Stimulated activated CD8-positive, alpha-beta memory T cell treated with anti-CD3 and anti-CD28 coated beads, Interleukin-4, amount 100 ng/mL, for 24 hours (primary cell): ENCODE measurements at regions not wholly inside any gene's neighbourhood (a gene's known extent, or its start where the extent isn't known, plus 50 kb on each side); places are given as distances from the start of the nearest gene placed in this dataset.

Experiments
- DNase-seq: peaks from one replicate; pipeline ENCODE4 v3.0.0-alpha.2; 2020; ENCODE audit warnings: low read depth

DNA sequence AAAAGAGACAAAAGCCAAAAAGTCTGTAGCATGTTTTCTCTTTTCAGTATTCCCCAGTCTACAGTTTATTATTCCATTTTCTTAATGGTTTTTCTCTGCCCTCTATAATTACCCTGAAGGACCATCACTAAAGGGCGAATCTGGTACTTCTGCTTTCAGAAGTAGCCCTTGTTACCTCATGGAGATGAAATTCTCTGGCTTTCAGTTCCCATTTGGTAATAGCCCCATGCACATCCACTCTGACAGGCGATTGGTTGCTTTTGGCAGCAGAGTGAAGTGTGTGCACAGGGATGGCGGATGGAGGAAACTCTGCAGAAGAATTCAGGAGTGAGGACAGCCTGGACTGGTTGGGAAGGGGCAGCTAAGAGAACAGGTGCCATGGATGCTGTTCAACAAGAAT is 66.3 kb upstream of the NABP1 start:
- no peak for DNase-seq

DNA sequence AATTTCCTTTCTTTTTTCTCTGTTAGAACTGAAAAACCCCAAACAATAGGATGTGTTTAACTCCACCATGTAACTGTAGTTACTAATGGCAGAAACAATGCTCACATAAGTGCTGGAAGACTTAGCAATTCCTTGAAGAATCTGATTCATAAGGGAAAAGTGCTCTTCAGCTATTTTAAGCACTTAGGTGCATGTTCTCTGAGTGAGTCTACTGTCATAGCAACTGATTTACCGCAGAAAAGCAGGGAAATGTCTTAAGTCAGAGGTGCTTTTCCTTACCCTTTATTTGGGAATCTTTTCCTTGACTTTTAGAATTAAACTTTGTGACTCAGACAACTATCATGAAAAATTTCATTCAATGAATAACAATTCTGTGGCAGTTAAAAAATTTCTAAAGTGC is 65.4 kb upstream of the NABP1 start:
- DNase-seq = no peak

DNA sequence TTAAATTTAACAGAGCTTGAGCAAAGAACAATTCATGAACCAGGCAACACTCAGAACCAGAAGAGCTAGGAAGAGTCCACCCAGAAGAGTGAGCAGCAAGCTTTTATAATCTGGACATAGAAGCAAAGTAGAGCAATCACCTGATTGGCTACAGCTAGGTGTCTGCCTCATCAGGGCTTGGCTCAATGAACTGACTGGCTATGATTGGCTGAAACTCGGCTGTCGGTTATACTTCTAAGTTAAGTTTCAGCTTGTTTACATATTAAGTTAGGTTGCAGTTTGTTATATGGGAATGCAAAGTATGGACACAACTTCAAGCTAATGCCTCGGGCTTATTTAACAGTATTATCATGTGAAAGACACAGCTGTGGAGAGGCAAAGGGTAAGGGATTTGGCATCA is 63.2 kb upstream of the NABP1 start:
- no peak for DNase-seq

DNA sequence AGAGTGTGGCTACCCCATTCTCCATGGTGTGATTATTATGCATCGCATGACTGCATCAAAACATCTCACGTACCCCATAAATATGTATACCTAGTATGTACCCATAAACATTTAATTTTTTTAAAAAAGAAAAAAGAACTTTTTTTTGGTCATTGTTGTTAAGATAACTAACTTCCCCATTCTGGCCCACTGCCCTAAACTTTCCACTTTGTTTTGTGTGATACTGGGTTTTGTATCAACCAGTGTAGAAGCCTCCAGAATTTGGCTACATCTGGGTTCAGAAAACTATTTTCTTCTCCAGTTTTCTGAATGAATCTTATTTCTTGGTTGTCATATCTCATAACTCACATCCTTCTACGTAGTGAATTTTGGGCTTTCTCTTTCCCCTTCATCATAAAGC is 62.3 kb upstream of the NABP1 start:
- DNase-seq = no peak

DNA sequence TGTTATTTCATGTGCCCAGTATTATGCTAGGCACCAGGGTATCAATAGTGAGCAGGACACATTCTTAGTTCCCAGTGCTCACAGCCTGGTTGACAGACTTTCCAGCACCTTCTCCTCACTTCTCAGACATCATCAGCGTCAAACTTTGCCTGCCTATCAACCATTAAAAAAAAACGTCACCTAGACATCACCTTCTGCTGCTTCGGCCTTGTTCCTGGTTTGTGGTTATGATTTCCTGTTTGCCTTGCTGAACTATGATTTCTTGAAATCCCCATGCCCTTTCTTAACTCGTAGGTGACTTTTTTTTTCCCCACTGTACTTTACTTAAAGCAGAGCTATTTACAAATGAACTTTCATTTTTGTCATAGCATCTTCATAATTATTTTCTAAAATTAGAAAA is 60.4 kb upstream of the NABP1 start:
- no peak for DNase-seq

DNA sequence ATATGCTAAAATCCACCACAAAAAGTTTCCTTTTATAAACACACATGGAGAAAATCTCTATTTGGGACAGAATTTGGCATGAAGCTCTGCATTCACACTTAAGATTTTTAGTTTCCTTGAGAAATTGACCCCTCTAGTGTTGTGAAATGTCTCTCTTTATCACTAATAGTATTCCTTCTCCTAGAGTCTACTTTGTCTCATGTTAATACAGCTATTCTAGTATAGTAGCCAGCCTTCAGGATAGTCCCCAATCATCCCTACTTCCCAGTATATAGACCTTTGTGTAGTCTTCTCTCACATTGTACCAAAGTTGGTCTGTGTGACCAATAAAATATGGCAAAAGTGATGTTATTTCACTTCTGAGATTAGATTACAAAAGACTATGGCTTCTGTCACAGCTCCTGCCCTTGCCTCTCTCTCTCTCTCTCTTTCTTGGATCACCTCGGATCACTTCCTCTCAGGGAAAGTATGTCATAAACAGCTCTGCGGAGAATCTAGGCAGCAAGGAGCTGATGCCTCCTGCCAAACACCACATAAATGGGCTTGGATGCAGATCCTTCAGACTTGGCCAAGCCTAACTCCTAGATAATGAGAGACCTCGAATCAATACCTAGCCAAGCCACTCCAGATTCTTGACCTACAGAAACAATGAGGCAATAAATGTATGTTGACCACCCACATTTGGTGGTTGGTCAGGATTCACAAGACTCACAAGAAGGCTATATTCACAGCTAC is 59.7 kb upstream of the NABP1 start:
- no peak for DNase-seq

DNA sequence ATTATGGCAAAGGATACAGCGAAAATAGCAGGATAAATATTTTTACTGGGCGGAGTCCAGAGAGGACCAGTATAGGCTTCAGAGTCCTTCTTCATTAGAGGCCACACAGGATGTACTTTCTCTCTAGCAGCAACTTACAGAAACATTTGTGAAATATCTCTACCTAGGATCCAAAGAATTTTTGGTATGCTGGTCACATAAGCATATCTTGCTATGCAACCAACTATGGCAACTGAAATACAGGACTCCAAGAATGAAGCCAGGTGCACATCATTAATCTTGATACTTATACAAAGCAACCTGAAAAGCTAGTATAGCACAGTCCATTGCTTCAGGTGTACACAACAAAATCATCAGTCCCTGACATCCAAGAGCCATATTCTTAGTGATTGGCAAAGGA is 59.1 kb upstream of the NABP1 start:
- DNase-seq = no peak

DNA sequence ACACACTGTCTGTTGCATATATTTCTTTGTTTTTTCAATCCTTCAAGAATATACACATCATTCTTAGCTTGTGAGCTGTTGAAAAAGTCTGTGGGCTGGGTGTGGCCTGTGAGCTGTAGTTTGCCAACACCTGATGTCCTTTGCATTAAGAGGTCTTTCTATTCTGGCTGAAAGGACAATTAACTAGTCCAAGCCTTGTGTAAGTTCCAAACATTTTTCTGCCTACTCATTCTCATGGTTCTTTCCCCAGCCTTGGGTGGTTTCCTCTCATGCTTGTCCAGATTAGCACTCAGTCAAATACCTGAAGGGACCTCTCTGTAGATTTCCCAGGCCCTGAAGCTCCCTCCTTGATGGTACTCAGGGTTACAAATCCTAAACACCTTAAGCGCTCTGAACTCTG is 57.8 kb upstream of the NABP1 start:
- DNase-seq = no peak

DNA sequence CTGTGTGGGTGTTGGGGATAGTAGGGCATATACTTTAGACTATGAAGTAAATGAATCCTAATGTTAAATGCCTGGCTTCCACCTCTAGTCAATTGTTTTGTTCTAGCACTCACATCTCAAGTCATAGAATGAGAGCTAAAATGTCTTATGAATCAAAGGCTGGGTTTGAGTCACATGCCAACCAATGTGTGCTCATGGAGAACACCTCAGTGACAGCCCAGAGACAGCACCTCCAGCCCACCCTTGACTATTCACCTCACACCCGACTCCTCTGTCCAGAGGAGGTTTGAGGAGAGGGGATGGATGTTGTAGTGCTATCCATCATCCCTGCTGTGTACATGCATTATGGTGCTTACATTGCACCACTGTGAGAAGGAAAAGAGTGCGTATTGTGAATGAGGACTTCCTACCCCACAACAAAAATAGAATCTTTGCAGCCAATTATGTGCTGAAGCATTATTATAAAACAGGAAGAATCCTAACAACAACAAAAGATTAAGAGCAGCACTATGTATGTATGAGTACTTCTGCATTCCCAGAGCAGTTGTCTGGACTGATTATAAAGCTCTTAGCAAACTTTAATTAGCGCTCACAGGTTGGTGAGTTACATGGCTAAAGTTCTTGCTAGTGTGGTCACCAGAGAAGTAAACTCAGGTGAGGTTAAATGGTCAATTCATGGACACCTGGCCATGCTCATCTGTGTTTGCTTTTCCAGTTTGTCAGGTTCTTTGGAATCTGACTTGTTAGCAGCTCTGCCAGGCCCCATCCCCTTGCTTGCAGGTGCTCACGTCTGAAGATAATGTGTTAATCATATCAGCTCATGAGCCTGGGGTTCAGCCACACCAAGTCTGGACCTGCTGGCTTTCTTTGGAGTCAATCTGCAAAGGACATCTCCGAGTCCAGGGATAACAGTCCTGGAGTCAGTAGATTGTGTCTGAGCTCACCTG is 55.3 kb upstream of the NABP1 start:
- no peak for DNase-seq

DNA sequence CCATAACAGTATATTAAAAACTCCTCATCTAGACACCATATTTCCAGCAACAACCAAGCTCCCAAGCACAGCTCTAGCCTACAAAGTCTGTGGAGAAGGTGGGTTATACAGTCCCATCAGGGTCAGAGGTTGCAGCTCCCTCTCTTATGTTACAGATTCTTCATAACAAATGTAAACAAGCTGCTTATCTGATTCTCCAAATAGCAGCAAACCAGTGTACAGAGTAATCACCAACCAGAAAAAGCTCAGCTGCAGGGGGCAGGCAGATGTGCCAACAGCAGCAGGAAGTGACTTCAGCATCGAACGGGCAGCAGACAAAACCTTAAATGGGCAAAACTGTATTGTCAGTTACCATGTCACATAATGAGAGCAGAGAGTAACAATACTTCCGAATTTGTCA is 52.9 kb upstream of the NABP1 start:
- no peak for DNase-seq

DNA sequence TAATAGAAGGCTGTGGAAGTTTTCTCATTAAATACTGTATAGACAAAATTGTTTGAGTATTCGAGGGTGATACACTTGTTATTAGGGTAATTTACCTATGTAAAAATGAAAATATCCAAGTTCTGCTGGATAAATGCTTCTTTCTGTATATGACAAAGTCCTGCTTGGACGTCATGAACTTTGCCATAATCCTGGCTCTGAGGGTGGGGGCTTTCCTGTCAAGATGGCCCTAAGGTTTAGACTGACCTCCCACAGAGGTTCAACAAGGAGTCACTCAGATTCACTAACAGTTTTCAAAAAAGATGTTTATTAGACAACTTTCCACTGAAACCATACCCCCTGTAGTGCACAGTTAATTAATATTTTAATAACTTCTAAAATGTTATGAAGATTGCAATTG is 52.5 kb upstream of the NABP1 start:
- DNase-seq = no peak

DNA sequence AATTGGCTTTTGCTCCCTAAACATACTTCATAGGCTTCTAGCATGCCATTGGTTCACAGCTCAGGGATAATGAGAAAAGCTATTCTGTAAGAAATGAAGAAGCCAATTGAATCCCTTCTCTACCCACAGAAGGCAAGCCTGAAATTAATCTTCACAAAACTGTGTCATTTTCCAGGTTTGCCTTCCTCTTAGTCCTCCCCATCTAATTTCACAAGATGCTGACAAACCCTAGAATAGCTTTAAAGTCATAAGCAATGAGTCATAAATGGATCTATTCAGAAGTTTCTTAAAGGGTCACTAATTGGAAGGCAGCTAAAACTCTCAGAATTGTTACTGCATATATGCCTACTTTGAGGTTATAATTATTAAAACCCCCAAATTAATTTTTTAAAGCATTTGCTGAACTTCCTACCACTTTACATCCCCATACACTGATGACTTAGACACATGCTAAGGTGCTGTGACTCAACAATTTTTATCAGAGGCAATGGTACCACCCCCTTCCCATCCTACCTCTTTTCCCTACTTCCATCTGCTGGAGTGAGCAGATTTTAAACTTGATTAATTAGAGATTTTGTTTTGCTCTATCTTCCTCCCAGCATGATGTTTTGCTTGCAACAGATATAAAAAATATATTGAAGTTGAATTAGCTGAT is 51.3 kb upstream of the NABP1 start:
- DNase-seq = no peak

DNA sequence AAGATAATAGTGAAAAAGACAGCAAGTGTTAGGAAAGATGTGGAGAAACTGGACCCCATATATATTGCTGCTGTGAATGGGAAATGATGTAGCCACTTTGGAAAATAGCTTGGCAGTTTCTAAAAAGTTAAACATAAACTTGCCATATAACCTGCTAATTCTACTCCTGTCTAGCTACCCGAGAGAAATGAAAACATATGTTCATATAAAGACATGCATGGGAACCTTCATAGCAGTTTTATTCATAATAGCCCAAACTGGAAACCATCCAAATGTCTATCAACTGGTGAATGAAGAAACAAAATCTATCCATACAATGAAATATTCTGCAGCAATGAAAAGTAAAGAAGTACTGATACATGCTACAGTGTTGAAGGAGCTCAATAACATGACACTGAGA is 50.4 kb upstream of the NABP1 start:
- no peak for DNase-seq
